NCI-H526 treated with DMSO at 0.1 percent for 48 hours (cell line): ENCODE measurements at regions not wholly inside any gene's neighbourhood (a gene's known extent, or its start where the extent isn't known, plus 50 kb on each side); places are given as distances from the start of the nearest gene placed in this dataset.

Source experiments
- DNase-seq: peaks from one replicate; lab custom pipeline; 2025; lab: John Stamatoyannopoulos, UW

DNA sequence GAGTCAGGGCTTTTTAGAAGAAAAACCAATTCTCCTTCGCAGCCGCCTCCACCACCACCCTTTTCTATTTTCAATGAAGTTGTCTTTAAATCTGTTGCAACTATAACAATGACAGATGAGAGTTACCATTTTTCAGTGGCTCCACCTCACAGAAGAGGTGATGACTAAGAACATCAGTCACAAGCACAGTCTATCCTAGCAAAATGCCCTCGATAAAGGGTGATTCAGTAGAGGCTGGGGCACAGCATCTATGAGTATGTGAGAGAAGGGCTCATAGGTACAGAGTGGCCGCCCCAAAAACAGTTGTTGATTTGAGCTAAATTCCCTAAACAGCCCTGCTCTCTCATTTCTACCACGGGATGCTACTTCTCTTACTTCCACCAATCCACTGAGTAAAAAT lies 310.8 kb upstream of the MGAT5 start:
- no peak for DNase-seq

DNA sequence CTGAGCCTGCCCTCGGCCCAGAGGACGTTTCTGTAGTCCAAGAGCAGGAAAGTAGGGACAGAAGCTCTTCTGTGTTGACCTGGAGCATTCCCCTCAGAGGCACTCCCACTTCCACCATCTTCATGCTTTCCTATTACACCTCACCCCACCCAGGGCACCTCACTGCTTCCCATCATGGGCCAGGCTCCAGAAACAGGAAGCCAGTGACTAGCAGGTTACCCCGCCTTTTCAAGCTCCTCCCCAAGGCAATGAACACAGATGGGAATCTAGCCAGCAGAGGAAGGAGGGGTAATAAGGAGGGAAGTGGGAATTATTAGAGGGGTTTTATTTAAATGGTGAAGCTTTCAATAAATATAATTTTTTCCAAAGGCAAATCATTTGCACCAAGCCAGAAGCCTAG lies 308.8 kb upstream of the MGAT5 start:
- DNase-seq, result no peak

DNA sequence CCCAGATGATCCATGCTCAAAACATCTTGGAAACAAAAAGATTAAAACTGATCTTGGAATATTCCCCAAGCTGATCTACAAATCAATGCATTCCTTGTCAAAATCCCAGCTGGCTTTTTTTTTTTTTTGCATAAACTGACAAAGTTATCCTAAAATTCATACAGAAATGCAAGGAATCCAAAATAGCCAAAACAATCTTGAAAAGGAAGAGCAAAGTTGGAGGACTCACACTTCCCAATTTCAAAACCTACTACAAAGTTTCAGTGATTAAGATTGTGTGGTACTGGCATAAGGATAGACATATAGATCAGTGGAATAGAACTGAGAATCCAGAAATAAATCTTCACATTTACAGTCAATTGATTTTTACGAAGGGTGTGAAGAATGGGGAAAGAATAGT lies 306.8 kb upstream of the MGAT5 start:
- DNase-seq, result no peak

GRCh38 chr2:133948610-133949290 lies 305.1 kb upstream of the MGAT5 start:
- no peak for DNase-seq

GRCh38 chr2:133949595-133949994 lies 304.3 kb upstream of the MGAT5 start:
- no peak for DNase-seq

GRCh38 chr2:133951209-133951608 lies 302.7 kb upstream of the MGAT5 start:
- DNase-seq, result no peak

- no peak for DNase-seq
These were observed 301.5 kb upstream of the MGAT5 start for GRCh38 chr2:133952420-133952819.

DNA sequence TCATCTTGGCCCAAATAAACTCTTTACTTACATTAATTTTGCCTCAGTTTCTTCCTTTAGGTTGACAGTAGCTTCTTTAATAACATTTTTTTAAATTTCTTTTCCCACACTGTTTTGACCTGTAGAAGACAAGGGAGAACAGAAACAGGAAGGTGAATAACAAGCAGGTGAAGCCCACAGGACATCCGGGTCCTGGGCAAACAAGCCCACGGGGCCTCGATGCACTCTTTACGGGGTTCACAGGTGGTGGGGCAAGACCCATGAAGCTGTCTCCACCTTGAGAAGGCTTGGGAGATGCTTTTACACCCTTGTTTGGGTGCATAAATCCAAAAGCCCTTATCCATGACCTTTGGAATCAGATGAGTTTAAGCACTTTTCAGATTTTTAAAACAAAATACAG lies 301.0 kb upstream of the MGAT5 start:
- no peak for DNase-seq

DNA sequence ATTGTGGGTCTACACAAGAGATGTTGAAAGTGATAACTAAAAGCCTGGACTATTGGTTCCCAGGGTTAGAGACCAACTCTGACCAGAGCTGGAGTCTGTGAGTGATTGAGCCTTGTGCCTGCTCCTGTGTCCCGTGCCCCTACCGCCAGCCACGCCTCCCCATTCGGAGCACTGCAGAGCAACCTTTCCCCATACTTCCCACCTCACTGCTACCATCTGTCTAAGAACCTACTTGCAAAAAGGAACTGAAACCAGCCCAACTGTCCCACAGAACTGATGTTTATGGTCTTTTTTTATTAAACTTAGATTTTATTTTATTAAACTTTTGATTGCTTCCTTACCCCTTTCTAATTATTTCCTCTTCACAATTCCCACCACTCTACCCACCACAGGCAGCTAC lies 300.3 kb upstream of the MGAT5 start:
- DNase-seq, result no peak

DNA sequence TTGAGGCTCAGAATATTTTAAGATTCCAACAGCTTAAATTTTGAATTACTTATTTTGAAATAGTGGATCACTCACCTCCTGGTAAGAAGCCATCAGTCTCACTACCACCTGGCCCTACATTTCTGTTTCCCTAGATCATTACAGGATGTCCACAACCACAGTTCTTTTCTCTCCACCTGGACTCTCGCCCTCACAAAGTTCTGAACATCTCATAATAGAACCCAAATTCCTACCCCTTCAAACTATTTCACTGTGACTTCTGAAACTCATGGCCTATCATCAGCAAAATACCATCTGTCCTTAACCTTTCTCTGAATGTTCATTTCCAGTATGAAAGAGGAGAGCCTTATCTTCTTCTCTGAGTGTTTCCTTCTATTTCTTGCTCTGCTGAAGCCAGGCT lies 299.2 kb upstream of the MGAT5 start:
- DNase-seq, result no peak

DNA sequence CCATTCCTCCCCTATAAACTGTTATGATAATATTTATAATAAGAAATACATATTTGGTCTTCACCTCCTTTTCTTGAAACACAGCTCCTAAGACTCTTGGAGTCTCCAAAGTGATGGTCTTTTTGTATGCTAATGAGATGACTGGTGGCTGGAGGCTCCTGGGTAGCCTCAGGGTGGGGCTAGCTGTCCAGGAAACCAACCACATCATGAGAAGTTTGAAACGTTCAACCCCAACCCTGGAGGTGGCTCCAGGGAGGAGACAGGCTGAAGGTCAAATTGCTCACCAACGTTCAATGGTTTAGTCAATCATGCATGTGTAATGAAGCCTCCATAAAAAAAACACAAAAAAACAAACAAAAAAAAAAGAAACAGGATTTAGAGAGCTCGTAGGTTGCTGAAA lies 298.7 kb upstream of the MGAT5 start:
- DNase-seq, result no peak

GRCh38 chr2:133956434-133956935 lies 297.4 kb upstream of the MGAT5 start:
- DNase-seq, result no peak

GRCh38 chr2:133957724-133958480 lies 296.0 kb upstream of the MGAT5 start:
- DNase-seq, result no peak

DNA sequence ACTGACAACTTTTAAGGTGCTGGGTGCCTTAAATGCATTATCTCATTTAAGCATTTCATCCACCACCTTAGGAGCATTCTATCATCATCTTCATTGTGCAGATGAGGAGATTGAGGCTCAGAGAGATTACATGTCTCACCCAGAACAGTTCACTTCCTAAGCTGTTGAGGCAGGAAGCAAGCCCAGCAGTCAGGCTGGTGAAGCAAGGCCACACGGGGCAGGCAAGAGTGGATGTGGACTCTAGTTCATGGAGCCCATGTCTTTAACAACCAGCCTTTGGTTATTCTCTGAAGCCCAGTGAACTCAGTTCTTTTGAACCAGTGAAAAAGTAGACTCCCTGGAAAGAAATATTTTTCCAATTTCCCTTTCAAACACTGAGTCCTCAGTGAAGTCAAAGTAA lies 294.8 kb upstream of the MGAT5 start:
- no peak for DNase-seq

- no peak for DNase-seq
These were observed 287.1 kb upstream of the MGAT5 start for GRCh38 chr2:133966720-133967304.

- DNase-seq, result no peak
These were observed 286.5 kb upstream of the MGAT5 start for GRCh38 chr2:133967326-133967725.

DNA sequence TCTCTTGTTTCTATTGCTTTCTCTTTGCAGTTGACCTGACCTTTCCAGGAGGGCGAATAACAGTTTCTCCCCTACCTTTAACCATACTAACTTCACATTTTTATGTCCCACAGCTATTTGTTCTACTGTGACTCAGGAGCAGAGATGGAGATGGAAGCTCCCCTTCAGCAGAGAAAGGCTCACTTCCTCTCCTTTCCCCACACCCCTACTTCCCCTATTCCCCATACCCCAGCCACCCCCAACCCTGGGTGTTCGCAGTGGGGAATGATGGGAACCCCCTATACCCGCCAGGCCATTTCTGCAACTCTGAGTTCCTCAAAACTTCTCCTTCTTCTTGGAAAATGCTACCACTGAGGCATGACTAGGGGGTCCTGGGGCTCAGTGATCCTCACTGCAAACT lies 285.4 kb upstream of the MGAT5 start:
- no peak for DNase-seq

DNA sequence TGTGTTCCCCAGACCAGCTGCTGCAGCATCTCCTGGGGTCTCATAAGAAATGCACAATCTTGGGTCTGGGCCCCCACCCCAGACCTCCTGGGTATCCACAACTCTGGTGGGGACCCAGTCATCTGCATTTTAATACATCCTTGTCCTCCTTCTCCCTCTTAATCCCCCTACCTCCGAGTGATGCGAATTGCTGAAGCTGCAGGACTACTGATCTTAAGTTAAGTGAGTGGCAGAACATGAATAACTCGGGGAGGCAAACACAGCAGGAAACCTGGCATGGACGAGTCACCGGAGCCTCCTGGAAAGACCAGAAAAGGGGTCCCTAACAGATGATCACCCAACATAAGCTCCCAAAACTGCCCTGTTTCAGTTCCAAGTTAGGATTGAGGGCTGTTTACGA lies 283.2 kb upstream of the MGAT5 start:
- no peak for DNase-seq

DNA sequence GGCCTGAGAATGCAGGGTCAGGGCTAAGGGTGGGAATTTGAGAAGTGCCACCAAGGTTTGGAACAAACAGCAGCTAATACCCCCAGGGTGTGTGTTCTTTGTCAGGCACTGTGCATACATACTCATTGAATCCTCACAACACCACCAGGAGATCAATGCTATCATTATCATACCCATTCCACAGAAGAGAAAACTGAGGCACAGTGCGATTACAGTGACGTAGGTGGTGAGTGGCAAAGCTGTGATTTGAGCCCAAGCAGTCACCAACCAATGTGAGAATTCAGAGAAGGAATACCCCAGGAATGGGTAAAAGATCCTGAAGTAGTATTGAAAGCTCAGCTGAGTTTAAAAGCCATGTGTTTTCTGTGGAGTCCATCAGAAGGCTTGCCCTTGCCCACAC lies 281.6 kb upstream of the MGAT5 start:
- DNase-seq, result no peak

DNA sequence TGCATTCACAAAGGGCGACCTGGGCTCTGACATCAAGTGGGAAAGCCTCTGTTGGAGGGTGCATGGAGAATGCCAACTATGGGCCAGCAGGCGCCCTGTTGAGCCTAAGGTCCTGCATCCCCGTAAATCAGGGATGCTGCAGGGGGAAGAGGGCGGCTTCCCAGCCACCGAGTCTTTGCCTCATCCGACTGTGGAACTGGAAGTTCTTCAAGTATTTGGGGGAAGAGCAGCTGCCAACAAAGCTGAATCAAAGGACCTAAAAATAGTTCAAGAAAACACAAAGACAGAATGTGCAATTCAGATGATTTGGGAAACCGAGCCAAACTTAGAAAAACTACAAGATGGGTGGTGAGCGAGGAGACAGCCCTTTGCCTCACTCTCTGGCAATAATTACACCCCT lies 281.1 kb upstream of the MGAT5 start:
- no peak for DNase-seq

DNA sequence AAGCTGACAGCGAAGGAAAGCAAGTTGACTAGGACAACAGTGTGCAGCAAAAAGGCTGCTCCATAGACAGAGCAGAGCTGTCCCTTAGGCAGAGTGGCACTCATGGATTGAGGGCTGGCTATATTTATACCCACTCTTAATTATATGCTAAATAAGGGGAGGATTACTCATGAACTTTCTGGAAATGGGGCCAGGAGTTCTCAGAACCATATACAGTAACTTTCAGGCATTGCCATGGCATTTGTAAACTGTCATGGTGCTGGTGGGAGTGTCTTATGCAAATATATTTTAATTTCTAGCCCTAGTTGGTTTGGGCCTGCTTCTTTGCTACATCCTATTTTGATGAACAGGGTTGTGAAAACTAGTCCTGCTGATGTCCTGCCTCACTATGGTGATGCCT lies 279.5 kb upstream of the MGAT5 start:
- no peak for DNase-seq

GRCh38 chr2:133975135-133975534 lies 278.7 kb upstream of the MGAT5 start:
- no peak for DNase-seq

DNA sequence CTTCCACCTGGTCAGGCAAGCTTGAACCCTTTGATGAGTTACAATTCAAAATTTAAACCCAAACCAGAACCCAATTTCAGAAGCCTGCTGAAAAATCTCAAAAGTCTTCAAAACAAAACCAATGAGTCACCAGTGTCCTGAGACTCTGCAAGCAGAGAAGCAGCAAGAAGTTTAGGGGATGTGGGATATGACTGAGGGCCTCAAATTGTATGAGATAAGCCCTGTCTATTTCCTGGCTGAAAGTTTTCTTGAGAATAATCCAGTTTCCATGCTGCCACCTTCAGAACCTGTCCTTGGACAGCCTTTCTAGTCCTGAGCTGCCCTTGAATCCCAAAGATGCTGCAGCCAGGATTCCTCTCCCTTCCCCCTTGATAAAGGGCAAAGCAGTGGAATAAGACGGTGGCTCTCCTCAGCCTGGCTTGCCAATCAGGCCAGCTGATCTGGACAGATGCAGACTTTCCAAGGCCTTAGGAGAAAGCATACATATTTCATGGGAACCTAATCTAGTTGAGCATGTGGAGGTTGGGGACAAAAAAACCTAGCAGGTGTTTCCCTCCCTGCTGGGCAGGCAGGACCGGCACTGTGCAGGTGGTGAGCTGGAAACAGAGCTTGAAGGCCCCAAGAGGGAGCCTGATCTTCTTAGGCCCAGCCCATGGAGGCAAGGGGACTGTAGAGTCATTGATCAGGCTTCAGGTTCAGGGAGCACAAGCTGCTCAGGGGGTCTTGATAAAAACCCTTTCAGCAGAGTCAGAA lies 278.0 kb upstream of the MGAT5 start:
- DNase-seq, result no peak
